ENCODE measurements at regions not wholly inside any gene's neighbourhood (a gene's known extent, or its start where the extent isn't known, plus 50 kb on each side); places are given as distances from the start of the nearest gene placed in this dataset.

- Histone ChIP-seq H3K4me3 (no peak overlapping the region), H3K27ac (no peak overlapping the region), H3K27me3 (ENCODE audit: low read depth) (no peaks in the 10 kb centered on the region), H3K4me1 (no peaks in the 10 kb centered on the region), H3K36me3 (no peaks in the 10 kb centered on the region), H3K9me3 (no peaks in the 10 kb centered on the region)
- TF ChIP-seq CTCF (IDR thresholded peaks at IDR 0.05), result no peak
- no peak for ATAC-seq
- DNase-seq, result no peak
- intact Hi-C loops (cut with DNase I), result no loop called here
Observed at GRCh38 chr1:83813576-83813975, 185.4 kb downstream of the TTLL7 start.

GRCh38 chr1:83810144-83810543 is 188.8 kb downstream of the TTLL7 start:
- DNase-seq (no peak), ATAC-seq (no peak)
- intact Hi-C loops (cut with DNase I), result no loop called here
- no peak for TF ChIP-seq CTCF (IDR thresholded peaks at IDR 0.05)
- no peaks in the 10 kb centered on the region for H3K9me3 ChIP-seq
- no peaks in the 10 kb centered on the region for H3K4me1 ChIP-seq
- no peaks in the 10 kb centered on the region for H3K36me3 ChIP-seq
- H3K4me3 ChIP-seq, result no peak overlapping the region
- H3K27ac ChIP-seq, result no peak overlapping the region
- H3K27me3 ChIP-seq (ENCODE audit: low read depth), result no peaks in the 10 kb centered on the region

GRCh38 chr1:83808536-83808935 is 190.4 kb downstream of the TTLL7 start:
- no peaks in the 10 kb centered on the region for H3K4me1 ChIP-seq
- no peaks in the 10 kb centered on the region for H3K9me3 ChIP-seq
- intact Hi-C loops (cut with DNase I), result no loop called here
- H3K36me3 ChIP-seq, result no peaks in the 10 kb centered on the region
- no peak for TF ChIP-seq CTCF (IDR thresholded peaks at IDR 0.05)
- H3K4me3 ChIP-seq, result no peak overlapping the region
- ATAC-seq (no peak), DNase-seq (no peak)
- no peak overlapping the region for H3K27ac ChIP-seq
- H3K27me3 ChIP-seq (ENCODE audit: low read depth), result no peaks in the 10 kb centered on the region

- ATAC-seq (no peak), DNase-seq (no peak)
- no peak overlapping the region for H3K4me3 ChIP-seq
- intact Hi-C loops (cut with DNase I), result no loop called here
- no peak for TF ChIP-seq CTCF (IDR thresholded peaks at IDR 0.05)
- no peaks in the 10 kb centered on the region for H3K27me3 ChIP-seq (ENCODE audit: low read depth)
- H3K36me3 ChIP-seq, result no peaks in the 10 kb centered on the region
- no peak overlapping the region for H3K27ac ChIP-seq
- no peaks in the 10 kb centered on the region for H3K4me1 ChIP-seq
- H3K9me3 ChIP-seq, result no peaks in the 10 kb centered on the region
Observed at GRCh38 chr1:83807821-83808220, 191.1 kb downstream of the TTLL7 start.

GRCh38 chr1:83807231-83807630 is 191.7 kb downstream of the TTLL7 start:
- Histone ChIP-seq H3K4me1 (no peaks in the 10 kb centered on the region), H3K27ac (no peak overlapping the region), H3K9me3 (no peaks in the 10 kb centered on the region), H3K27me3 (ENCODE audit: low read depth) (no peaks in the 10 kb centered on the region), H3K36me3 (no peaks in the 10 kb centered on the region), H3K4me3 (no peak overlapping the region)
- intact Hi-C loops (cut with DNase I), result no loop called here
- TF ChIP-seq CTCF (IDR thresholded peaks at IDR 0.05), result no peak
- no peak for DNase-seq
- ATAC-seq, result no peak

- intact Hi-C loops (cut with DNase I), result no loop called here
- Histone ChIP-seq H3K4me3 (no peak overlapping the region), H3K27ac (no peak overlapping the region), H3K36me3 (no peaks in the 10 kb centered on the region), H3K9me3 (no peaks in the 10 kb centered on the region), H3K4me1 (no peaks in the 10 kb centered on the region), H3K27me3 (ENCODE audit: low read depth) (no peaks in the 10 kb centered on the region)
- no peak for TF ChIP-seq CTCF (IDR thresholded peaks at IDR 0.05)
- ATAC-seq, result no peak
- no peak for DNase-seq
Observed at GRCh38 chr1:83805921-83806320, 193.0 kb downstream of the TTLL7 start.
